Right cardiac atrium (tissue), 5 donors: ENCODE measurements at regions not wholly inside any gene's neighbourhood (a gene's known extent, or its start where the extent isn't known, plus 50 kb on each side); places are given as distances from the start of the nearest gene placed in this dataset.
"Not testable (repeated sequence)": the region's sequence is repeated elsewhere in the genome, so short reads cannot be mapped to it uniquely, and the experiment has no call there.

Experiments used
- ATAC-seq, 2 donors: fragments of 200-7000 bp; cut with Tn5 transposase; one replicate each; pipeline versions ENCODE4 v1.8.0 to v1.9.1; 2020; ENCODE audit warnings: moderate library complexity in 2 of 2, mild to moderate bottlenecking in 1 of 2
- DNase-seq, 3 donors: peaks; one replicate each; pipeline ENCODE4 v3.0.0-alpha.2; 2020
- H3K27ac ChIP-seq: one replicate; pipeline ENCODE4 v1.5.1; 2013; ENCODE audit warnings: mild to moderate bottlenecking, low read length, control low read depth, moderate library complexity
- H3K27me3 ChIP-seq: one replicate; pipeline ENCODE4 v1.6.1; 2013; ENCODE audit not compliant: control insufficient read depth, insufficient read depth
- H3K4me1 ChIP-seq: one replicate; pipeline ENCODE4 v1.6.1; 2013; ENCODE audit warnings: low read length; ENCODE audit not compliant: control insufficient read depth, insufficient read depth
- H3K4me3 ChIP-seq: one replicate; pipeline ENCODE4 v1.5.1; 2013; ENCODE audit warnings: low read length, control low read depth
- H3K9me3 ChIP-seq: one replicate; pipeline ENCODE4 v1.6.1; 2013; ENCODE audit warnings: low read length; ENCODE audit not compliant: control insufficient read depth
- WGBS: extraction: QIAGEN DNeasy Blood & Tissue Kit; methylation state at CpG from one replicate; pipeline ENCODE4 v1.1.7; 2013; 5-methylcytosine and 5-hydroxymethylcytosine counted together
- intact Hi-C, 4 donors: fragments of 100-400 bp; cut with DNase I; formaldehyde crosslinking; loops; one replicate each; pipeline versions ENCODE4 v1.11.0 to v1.14.0; 2022 to 2023
- donor health status: healthy with polysubstance abuse.
- donor health status: DM: no; HTN: yes; CAD: no.
- donor health status: DM: no; HTN: no; CAD: no.
- donor health status: DM: no; HTN: yes; CAD: no; lungs with severe emphysema.
- donor health status: DM: yes; HTN: yes; CAD: no.

- DNase-seq = no peak
Measured at GRCh38 chrX:63285375-63285774, 65.8 kb downstream of the SPIN4 start.

GRCh38 chrX:63284659-63285058 lies 66.5 kb downstream of the SPIN4 start:
- 79% methylated on average over 2 of the region's 2 CpGs for WGBS
- no peak for ATAC-seq
- H3K9me3 ChIP-seq = no peaks in the 10 kb centered on the region
- H3K4me1 ChIP-seq = peaks cover 4% of the 10 kb centered on the region
- no peak for DNase-seq
- H3K4me3 ChIP-seq = no peak overlapping the region
- H3K27me3 ChIP-seq = no peaks in the 10 kb centered on the region
- intact Hi-C loops = no loop called here
- no peak overlapping the region for H3K27ac ChIP-seq

More at GRCh38 chrX:63285375-63285774, 65.8 kb downstream of the SPIN4 start:
- H3K9me3 ChIP-seq = no peaks in the 10 kb centered on the region
- no peaks in the 10 kb centered on the region for H3K27me3 ChIP-seq
- WGBS = 98% methylated on average over 1 of the region's 1 CpG
- H3K4me1 ChIP-seq = peaks cover 4% of the 10 kb centered on the region
- intact Hi-C loops = no loop called here
- no peak for ATAC-seq
- H3K27ac ChIP-seq = no peak overlapping the region
- H3K4me3 ChIP-seq = no peak overlapping the region

- Histone ChIP-seq H3K4me1 (peaks cover 4% of the 10 kb centered on the region), H3K27me3 (no peaks in the 10 kb centered on the region), H3K27ac (no peak overlapping the region), H3K9me3 (no peaks in the 10 kb centered on the region), H3K4me3 (no peak overlapping the region)
- DNase-seq (no peak), ATAC-seq (no peak)
- 82% methylated on average over 4 of the region's 4 CpGs for WGBS
- intact Hi-C loops = no loop called here
Measured at GRCh38 chrX:63283348-63283747, 67.8 kb downstream of the SPIN4 start.

GRCh38 chrX:63282828-63283227 lies 68.3 kb downstream of the SPIN4 start:
- H3K27me3 ChIP-seq = no peaks in the 10 kb centered on the region
- peaks cover 4% of the 10 kb centered on the region for H3K4me1 ChIP-seq
- no peak overlapping the region for H3K4me3 ChIP-seq
- ATAC-seq (no peak), DNase-seq (peak in 1 of 3 donors; percentile 28)
- H3K9me3 ChIP-seq = no peaks in the 10 kb centered on the region
- no peak overlapping the region for H3K27ac ChIP-seq
- intact Hi-C loops = no loop called here

- ATAC-seq (peak; percentile 69 to 74), DNase-seq (no peak)
- 13% methylated on average over 2 of the region's 2 CpGs for WGBS
- no peaks in the 10 kb centered on the region for H3K27me3 ChIP-seq
- H3K9me3 ChIP-seq = no peaks in the 10 kb centered on the region
- no peak overlapping the region for H3K27ac ChIP-seq
- H3K4me3 ChIP-seq = no peak overlapping the region
- intact Hi-C loops = no loop called here
- H3K4me1 ChIP-seq = peaks cover 4% of the 10 kb centered on the region
Measured at GRCh38 chrX:63282077-63282476, 69.1 kb downstream of the SPIN4 start.

GRCh38 chrX:63281465-63281864 lies 69.7 kb downstream of the SPIN4 start:
- peaks cover 4% of the 10 kb centered on the region for H3K4me1 ChIP-seq
- no peak overlapping the region for H3K4me3 ChIP-seq
- intact Hi-C loops = no loop called here
- H3K27ac ChIP-seq = no peak overlapping the region
- H3K27me3 ChIP-seq = no peaks in the 10 kb centered on the region
- DNase-seq (no peak), ATAC-seq (no peak)
- WGBS = 45% methylated on average over 6 of the region's 6 CpGs
- H3K9me3 ChIP-seq = no peaks in the 10 kb centered on the region

- H3K27me3 ChIP-seq, H3K27ac ChIP-seq, intact Hi-C loops, ATAC-seq, H3K4me1 ChIP-seq, H3K4me3 ChIP-seq, H3K9me3 ChIP-seq, DNase-seq: not testable (repeated sequence)
- WGBS = 92% methylated on average over 3 of the region's 3 CpGs
Measured at GRCh38 chrX:63277394-63277793, 73.7 kb downstream of the SPIN4 start.

- intact Hi-C loops = no loop called here
- no peaks in the 10 kb centered on the region for H3K27me3 ChIP-seq
- DNase-seq = peak in 1 of 3 donors; percentile 66
Measured at GRCh38 chrX:63275127-63275526, 76.0 kb downstream of the SPIN4 start.

GRCh38 chrX:63270873-63271272 lies 80.3 kb downstream of the SPIN4 start:
- H3K27me3 ChIP-seq = no peaks in the 10 kb centered on the region
- H3K27ac ChIP-seq = no peak overlapping the region
- no peaks in the 10 kb centered on the region for H3K9me3 ChIP-seq
- DNase-seq (no peak), ATAC-seq (no peak)
- WGBS = 97% methylated on average over 8 of the region's 8 CpGs
- H3K4me3 ChIP-seq = no peak overlapping the region
- intact Hi-C loops = no loop called here
- H3K4me1 ChIP-seq = no peaks in the 10 kb centered on the region

More at GRCh38 chrX:63275127-63275526, 76.0 kb downstream of the SPIN4 start:
- H3K9me3 ChIP-seq = no peaks in the 10 kb centered on the region
- H3K27ac ChIP-seq = no peak overlapping the region
- H3K4me1 ChIP-seq = no peaks in the 10 kb centered on the region
- no peak overlapping the region for H3K4me3 ChIP-seq
- 38% methylated on average over 2 of the region's 2 CpGs for WGBS
- no peak for ATAC-seq

- DNase-seq = no peak
- no peak for ATAC-seq
- Histone ChIP-seq H3K27ac (no peak overlapping the region), H3K4me3 (no peak overlapping the region), H3K9me3 (no peaks in the 10 kb centered on the region), H3K27me3 (no peaks in the 10 kb centered on the region), H3K4me1 (no peaks in the 10 kb centered on the region)
- WGBS = 42% methylated on average over 1 of the region's 1 CpG
- intact Hi-C loops = no loop called here
Measured at GRCh38 chrX:63258144-63258543, 93.0 kb downstream of the SPIN4 start.

- no peaks in the 10 kb centered on the region for H3K27me3 ChIP-seq
- WGBS = 32% methylated on average over 3 of the region's 3 CpGs
- no peak overlapping the region for H3K4me3 ChIP-seq
- H3K27ac ChIP-seq = no peak overlapping the region
- H3K9me3 ChIP-seq = no peaks in the 10 kb centered on the region
- intact Hi-C loops = no loop called here
- ATAC-seq (peak; percentile 79 to 81), DNase-seq (no peak)
- H3K4me1 ChIP-seq = no peaks in the 10 kb centered on the region
Measured at GRCh38 chrX:63250253-63250868, 100.8 kb downstream of the SPIN4 start.

- H3K4me3 ChIP-seq, H3K4me1 ChIP-seq, H3K27ac ChIP-seq, H3K9me3 ChIP-seq, H3K27me3 ChIP-seq, intact Hi-C loops, ATAC-seq, DNase-seq: not testable (repeated sequence)
- WGBS = no CpG with 5 or more reads among the region's 2 CpGs
Measured at GRCh38 chrX:63242689-63243088, 108.4 kb downstream of the SPIN4 start.
